Upper lobe of left lung (tissue), 6 donors: ENCODE measurements at regions not wholly inside any gene's neighbourhood (a gene's known extent, or its start where the extent isn't known, plus 50 kb on each side); places are given as distances from the start of the nearest gene placed in this dataset.
"Not testable (repeated sequence)": the region's sequence is repeated elsewhere in the genome, so short reads cannot be mapped to it uniquely, and the experiment has no call there.

Source experiments
- ATAC-seq, 2 donors: fragments of 200-7000 bp; cut with Tn5 transposase; one replicate each; pipeline ENCODE4 v1.9.1; 2022; ENCODE audit warnings: mild to moderate bottlenecking in 2 of 2, moderate library complexity in 2 of 2; ENCODE audit not compliant: low FRiP score in 2 of 2
- DNase-seq, 2 donors: peaks; one replicate each; pipeline ENCODE4 v3.0.0-alpha.2; 2019 to 2020
- H3K27ac ChIP-seq, 4 donors: fragments of 200-600 bp; sonication (generic); one replicate each; pipeline ENCODE4 v1.5.1; 2016 to 2019
- H3K27me3 ChIP-seq, 4 donors: fragments of 200-600 bp; sonication (generic); one replicate each; pipeline ENCODE4 v1.5.1; 2017 to 2019
- H3K36me3 ChIP-seq, 4 donors: fragments of 200-600 bp; sonication (generic); one replicate each; pipeline ENCODE4 v1.5.1; 2016 to 2019
- H3K4me1 ChIP-seq, 4 donors: fragments of 200-600 bp; sonication (generic); one replicate each; pipeline ENCODE4 v1.5.1; 2018 to 2019
- H3K4me3 ChIP-seq, 4 donors: fragments of 200-600 bp; sonication (generic); one replicate each; pipeline ENCODE4 v1.5.1; 2017 to 2019; ENCODE audit warnings: mild to moderate bottlenecking in 2 of 4, moderate library complexity in 1 of 4
- H3K9me3 ChIP-seq, 4 donors: fragments of 200-600 bp; sonication (generic); one replicate each; pipeline ENCODE4 v1.5.1; 2018 to 2019
- WGBS, 2 donors: methylation state at CpG; one replicate each; pipeline ENCODE4 v1.1.5; 2017 to 2018; 5-methylcytosine and 5-hydroxymethylcytosine counted together
- donor health status: DM: no; HTN: no; CAD: no; lungs with moderate emphysema.
- donor health status: DM: no; HTN: yes; CAD: no; lungs with severe emphysema.

- H3K4me3 ChIP-seq, DNase-seq, H3K9me3 ChIP-seq, ATAC-seq, H3K4me1 ChIP-seq, H3K27ac ChIP-seq, H3K27me3 ChIP-seq, H3K36me3 ChIP-seq: not testable (repeated sequence)
- WGBS, 2 donors = 57 to 67% methylated on average over 3 of the region's 3 CpGs
Measured at GRCh38 chr5:71401564-71401963, 53.9 kb upstream of the BDP1 start.

- not testable (repeated sequence) for H3K27ac ChIP-seq, H3K27me3 ChIP-seq, DNase-seq, ATAC-seq, H3K9me3 ChIP-seq, H3K4me3 ChIP-seq, H3K36me3 ChIP-seq, H3K4me1 ChIP-seq
- 80 to 88% methylated on average over 5 of the region's 5 CpGs for WGBS, 2 donors
Measured at GRCh38 chr5:71404441-71404840, 51.0 kb upstream of the BDP1 start.

GRCh38 chr5:71404936-71405335, 50.5 kb upstream of the BDP1 start:
- not testable (repeated sequence) for H3K4me1 ChIP-seq, H3K27me3 ChIP-seq, H3K36me3 ChIP-seq, H3K9me3 ChIP-seq, H3K4me3 ChIP-seq, ATAC-seq, DNase-seq, H3K27ac ChIP-seq
- 84 to 85% methylated on average over 2 of the region's 2 CpGs for WGBS, 2 donors
